HG03108 (cell line): ENCODE measurements at regions not wholly inside any gene's neighbourhood (a gene's known extent, or its start where the extent isn't known, plus 50 kb on each side); places are given as distances from the start of the nearest gene placed in this dataset.
"Not testable (repeated sequence)": the region's sequence is repeated elsewhere in the genome, so short reads cannot be mapped to it uniquely, and the experiment has no call there.

Source experiments
- ATAC-seq: cut with Tn5 transposase; IDR thresholded peaks from one replicate; pipeline ENCODE4 v1.9.1; 2021; ENCODE audit warnings: moderate library complexity; ENCODE audit not compliant: unreplicated experiment

- ATAC-seq = no peak
These were observed 68.9 kb upstream of the NFE2L3 start for GRCh38 chr7:26083113-26083512.

DNA sequence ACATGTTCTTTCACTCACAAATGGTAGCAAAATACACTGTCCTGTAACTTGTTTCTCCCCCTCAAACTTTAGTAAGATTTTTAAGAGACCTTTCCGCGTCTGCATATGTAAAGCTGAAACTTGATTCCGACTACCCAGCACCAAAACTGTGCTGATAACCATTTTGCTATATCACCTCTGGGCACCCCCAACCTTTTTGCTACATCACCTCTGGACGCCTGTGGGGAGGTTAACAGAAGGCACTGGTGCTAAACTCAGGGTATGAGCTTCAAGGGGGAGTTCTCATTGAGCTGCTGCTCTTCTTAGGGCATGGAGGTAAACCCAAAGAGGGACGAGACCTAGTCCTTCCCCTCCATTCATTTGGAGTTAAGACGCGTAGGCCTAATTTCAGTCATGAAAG, 67.6 kb upstream of the NFE2L3 start:
- no peak for ATAC-seq

- no peak for ATAC-seq
These were observed 66.2 kb upstream of the NFE2L3 start for GRCh38 chr7:26085771-26086170.

DNA sequence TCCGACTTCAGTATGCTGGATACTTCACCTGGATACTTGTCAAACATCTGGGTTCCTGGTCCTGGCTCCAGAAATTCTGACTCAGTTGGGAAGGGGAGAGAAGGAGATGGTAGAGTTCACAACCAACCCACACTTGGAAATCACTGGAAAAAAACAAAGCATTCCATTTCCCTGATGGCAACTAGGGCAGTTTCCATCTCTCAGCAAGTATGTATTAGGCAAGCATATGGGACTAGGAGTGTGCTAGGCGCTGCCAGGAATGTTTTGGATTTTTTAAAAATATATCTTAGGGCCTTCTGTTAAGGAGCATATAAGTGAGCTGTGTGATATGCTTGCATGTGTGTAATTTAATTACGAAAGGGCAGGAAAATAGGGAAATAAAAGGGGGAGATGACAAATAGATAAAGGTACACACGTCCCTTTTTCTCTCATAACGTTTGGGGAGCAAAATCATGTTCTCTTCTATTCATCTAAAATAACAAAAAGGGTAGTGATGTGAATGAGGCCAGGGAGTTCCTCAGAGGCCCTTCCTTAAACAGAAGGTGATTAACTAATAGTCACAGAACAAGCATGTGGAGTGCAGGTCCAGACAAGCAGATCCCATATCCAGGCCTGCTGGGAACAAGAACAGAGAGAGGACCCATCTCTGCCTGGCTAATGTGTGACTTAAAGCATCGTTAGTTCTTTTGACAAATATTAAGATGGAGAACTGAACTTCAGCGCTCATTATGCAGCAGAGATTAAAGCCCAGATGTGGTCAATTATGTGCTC, 64.5 kb upstream of the NFE2L3 start:
- no peak for ATAC-seq

DNA sequence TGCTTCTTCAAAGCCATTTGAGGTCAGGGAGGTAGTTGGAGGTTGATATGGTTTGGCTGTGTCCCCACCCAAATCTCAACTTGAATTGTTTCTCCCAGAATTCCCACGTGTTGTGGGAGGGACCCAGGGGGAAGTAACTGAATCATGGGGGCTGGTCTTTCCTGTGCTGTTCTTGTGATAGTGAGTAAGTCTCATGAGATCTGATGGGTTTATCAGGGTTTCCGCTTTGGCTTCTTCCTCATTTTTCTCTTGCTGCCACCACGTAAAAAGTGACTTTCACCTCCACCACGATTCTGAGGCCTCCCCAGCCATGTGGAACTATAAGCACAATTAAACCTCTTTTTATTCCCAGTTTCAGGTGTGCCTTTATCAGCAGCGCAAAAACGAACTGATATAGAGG, 62.5 kb upstream of the NFE2L3 start:
- ATAC-seq = not testable (repeated sequence)

GRCh38 chr7:26090927-26091519, 61.0 kb upstream of the NFE2L3 start:
- ATAC-seq = no peak

GRCh38 chr7:26091933-26092332, 60.1 kb upstream of the NFE2L3 start:
- ATAC-seq = no peak

GRCh38 chr7:26093023-26093422, 59.0 kb upstream of the NFE2L3 start:
- no peak for ATAC-seq

GRCh38 chr7:26096136-26096535, 55.9 kb upstream of the NFE2L3 start:
- ATAC-seq = no peak

DNA sequence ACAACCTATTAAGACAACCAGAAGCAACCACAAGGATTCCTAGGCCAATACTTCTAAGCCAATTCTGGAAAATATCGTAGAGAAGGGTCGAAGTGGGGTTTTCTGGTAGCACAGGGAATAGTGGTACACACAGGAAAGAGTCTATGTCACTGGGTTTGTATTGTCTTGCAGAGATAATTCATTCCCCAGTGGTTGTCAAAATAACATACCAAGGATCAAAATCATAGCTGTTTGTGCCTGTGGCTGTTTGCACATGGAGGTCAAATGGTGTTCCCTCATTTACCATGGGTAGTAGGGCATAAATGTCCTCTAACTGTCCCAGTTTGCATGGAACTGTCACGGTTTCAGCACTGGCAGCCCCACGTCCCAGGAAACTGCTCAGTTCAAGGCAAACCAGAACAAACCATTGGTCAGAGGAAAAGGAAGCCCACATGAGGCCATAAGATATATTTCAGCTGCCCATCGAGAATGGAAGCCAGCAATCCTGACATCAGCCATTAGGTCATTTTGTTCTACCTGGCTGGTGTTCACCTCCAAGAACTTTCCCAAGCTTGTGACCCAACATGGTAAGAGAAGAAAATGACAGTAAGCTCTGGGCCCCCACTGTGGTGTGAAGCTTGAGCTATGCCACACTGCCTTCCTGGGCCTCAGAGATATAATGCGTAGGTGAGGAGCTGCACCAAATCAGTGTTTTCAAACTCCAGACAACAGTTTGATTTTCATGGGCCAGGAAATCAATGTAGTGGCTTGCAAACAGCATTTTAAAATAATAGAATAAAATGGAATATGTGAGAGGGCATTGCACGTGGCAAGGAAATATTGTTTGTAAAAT, 53.9 kb upstream of the NFE2L3 start:
- no peak for ATAC-seq

GRCh38 chr7:26099236-26099635, 52.8 kb upstream of the NFE2L3 start:
- no peak for ATAC-seq

DNA sequence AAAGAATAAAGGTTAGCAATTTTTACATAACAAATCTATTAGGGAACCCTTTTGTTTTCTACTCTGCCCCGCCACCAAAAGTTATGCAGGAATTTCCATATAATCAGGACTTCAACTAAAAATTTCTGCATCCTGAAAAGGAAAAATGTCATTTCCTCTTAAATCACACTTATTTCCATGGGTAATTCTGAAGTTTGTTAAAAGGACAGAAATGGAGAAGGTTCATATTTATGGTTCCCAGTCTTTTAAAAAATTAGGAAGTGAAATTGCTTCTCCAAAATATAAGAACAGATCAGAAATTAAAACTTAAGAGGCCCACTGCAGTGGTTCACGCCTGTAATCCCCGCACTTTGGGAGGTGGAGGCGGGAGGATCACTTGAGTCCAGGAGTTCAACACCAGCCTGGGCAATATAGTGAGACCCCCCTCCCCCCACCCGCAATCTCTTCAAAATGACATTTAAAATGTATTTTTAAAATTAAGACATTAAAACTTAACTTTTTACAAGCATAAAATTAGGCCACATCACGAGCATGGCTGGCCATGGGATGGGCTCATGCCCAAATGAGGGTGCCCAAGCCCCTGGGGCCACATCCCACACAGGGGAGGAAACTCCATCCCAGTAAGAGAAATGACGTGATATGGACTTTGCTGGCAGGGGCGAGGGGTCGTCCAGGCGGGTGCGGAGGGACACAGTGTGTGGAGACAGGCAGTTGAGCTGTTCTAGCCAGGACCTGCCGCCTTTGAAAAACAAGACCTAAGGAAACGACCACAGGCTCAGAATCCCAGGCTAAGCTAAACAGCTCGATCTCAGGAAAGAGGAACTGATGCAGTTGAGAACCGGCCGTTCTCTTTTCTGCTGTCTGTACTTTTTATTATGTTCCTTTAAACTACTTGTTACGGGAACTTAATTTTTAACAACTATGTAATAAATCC, 51.3 kb upstream of the NFE2L3 start:
- ATAC-seq = no peak

- ATAC-seq = no peak
These were observed 50.4 kb upstream of the NFE2L3 start for GRCh38 chr7:26101361-26102151.

DNA sequence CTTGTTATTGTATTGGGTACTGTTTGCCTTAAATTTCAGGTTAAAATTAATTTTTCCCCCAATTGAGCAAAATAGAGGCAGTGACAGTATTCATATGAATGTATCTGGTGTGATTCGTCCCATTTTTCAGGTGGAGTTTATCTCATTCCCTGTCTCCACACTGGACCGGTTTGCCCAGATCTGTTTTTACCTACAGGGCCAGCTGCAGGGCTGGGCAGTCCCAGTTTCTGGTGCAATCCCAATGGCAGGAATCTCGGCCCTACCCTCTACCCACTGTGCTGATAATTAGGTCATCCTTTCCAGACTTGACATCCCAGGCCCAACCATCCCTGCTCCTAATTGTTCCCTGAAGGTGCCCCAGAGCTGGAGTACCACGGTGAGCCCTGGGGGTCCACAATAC, 49.8 kb upstream of the NFE2L3 start:
- no peak for ATAC-seq
